Uterus (tissue), 2 donors: ENCODE measurements at regions not wholly inside any gene's neighbourhood (a gene's known extent, or its start where the extent isn't known, plus 50 kb on each side); places are given as distances from the start of the nearest gene placed in this dataset.

Source experiments
- CTCF ChIP-seq, 4 experiments: fragments of 200-600 bp in 2 of 4; fragments of 450-650 bp in 2 of 4; sonication (generic) in 2 of 4; IDR thresholded peaks; one replicate each; pipeline ENCODE4 v1.5.1; 2016 to 2019; ENCODE audit warnings: antibody characterized with exemption in 4 of 4, mild to moderate bottlenecking in 2 of 4, moderate library complexity in 1 of 4
- POLR2A ChIP-seq, 2 donors: fragments of 450-650 bp; IDR thresholded peaks; one replicate each; pipeline ENCODE4 v1.6.1; 2016; ENCODE audit warnings: antibody characterized with exemption in 2 of 2, mild to moderate bottlenecking in 1 of 2, moderate library complexity in 1 of 2

- no peak for TF ChIP-seq CTCF (IDR thresholded peaks at IDR 0.05)
- TF ChIP-seq POLR2A (IDR thresholded peaks at IDR 0.05) = no peak
These were observed 88.1 kb upstream of the FAM3C start for GRCh38 chr7:121484089-121484763.
